ENCODE measurements at regions not wholly inside any gene's neighbourhood (a gene's known extent, or its start where the extent isn't known, plus 50 kb on each side); places are given as distances from the start of the nearest gene placed in this dataset.

- DNase-seq, result no peak
Observed at GRCh38 chr5:24272741-24273140, 372.0 kb downstream of the CDH10 start.

- DNase-seq, result no peak
Observed at GRCh38 chr5:24280215-24280614, 364.6 kb downstream of the CDH10 start.

- DNase-seq, result no peak
Observed at GRCh38 chr5:24281818-24282217, 363.0 kb downstream of the CDH10 start.

GRCh38 chr5:24289582-24290335 lies 355.0 kb downstream of the CDH10 start:
- DNase-seq, result no peak

- no peak for DNase-seq
Observed at GRCh38 chr5:24290536-24290935, 354.2 kb downstream of the CDH10 start.

- no peak for DNase-seq
Observed at GRCh38 chr5:24291916-24292315, 352.9 kb downstream of the CDH10 start.

- no peak for DNase-seq
Observed at GRCh38 chr5:24294333-24294732, 350.4 kb downstream of the CDH10 start.

- no peak for DNase-seq
Observed at GRCh38 chr5:24314106-24314505, 330.7 kb downstream of the CDH10 start.

- DNase-seq, result peak; percentile 20
Observed at GRCh38 chr5:24320643-24321042, 324.1 kb downstream of the CDH10 start.

GRCh38 chr5:24325306-24325832 lies 319.4 kb downstream of the CDH10 start:
- DNase-seq, result no peak

- DNase-seq, result no peak
Observed at GRCh38 chr5:24331531-24331930, 313.2 kb downstream of the CDH10 start.

GRCh38 chr5:24347158-24347557 lies 297.6 kb downstream of the CDH10 start:
- DNase-seq, result no peak

GRCh38 chr5:24351285-24351684 lies 293.5 kb downstream of the CDH10 start:
- DNase-seq, result no peak

GRCh38 chr5:24353016-24353415 lies 291.8 kb downstream of the CDH10 start:
- no peak for DNase-seq

- DNase-seq, result no peak
Observed at GRCh38 chr5:24353611-24354010, 291.2 kb downstream of the CDH10 start.

- DNase-seq, result no peak
Observed at GRCh38 chr5:24363789-24364481, 280.8 kb downstream of the CDH10 start.

- no peak for DNase-seq
Observed at GRCh38 chr5:24364711-24365110, 280.1 kb downstream of the CDH10 start.

GRCh38 chr5:24365406-24365805 lies 279.4 kb downstream of the CDH10 start:
- no peak for DNase-seq

GRCh38 chr5:24367216-24367615 lies 277.6 kb downstream of the CDH10 start:
- no peak for DNase-seq

- no peak for DNase-seq
Observed at GRCh38 chr5:24368115-24368514, 276.7 kb downstream of the CDH10 start.

- DNase-seq, result no peak
Observed at GRCh38 chr5:24376210-24376609, 268.6 kb downstream of the CDH10 start.

- no peak for DNase-seq
Observed at GRCh38 chr5:24376616-24377015, 268.2 kb downstream of the CDH10 start.

- DNase-seq, result peak; percentile 15
Observed at GRCh38 chr5:24381861-24382489, 262.8 kb downstream of the CDH10 start.

GRCh38 chr5:24385070-24385469 lies 259.7 kb downstream of the CDH10 start:
- DNase-seq, result no peak

Data from eye (tissue), 1 donor.